ENCODE measurements at regions not wholly inside any gene's neighbourhood (a gene's known extent, or its start where the extent isn't known, plus 50 kb on each side); places are given as distances from the start of the nearest gene placed in this dataset.

- TF ChIP-seq, protein P1, sequence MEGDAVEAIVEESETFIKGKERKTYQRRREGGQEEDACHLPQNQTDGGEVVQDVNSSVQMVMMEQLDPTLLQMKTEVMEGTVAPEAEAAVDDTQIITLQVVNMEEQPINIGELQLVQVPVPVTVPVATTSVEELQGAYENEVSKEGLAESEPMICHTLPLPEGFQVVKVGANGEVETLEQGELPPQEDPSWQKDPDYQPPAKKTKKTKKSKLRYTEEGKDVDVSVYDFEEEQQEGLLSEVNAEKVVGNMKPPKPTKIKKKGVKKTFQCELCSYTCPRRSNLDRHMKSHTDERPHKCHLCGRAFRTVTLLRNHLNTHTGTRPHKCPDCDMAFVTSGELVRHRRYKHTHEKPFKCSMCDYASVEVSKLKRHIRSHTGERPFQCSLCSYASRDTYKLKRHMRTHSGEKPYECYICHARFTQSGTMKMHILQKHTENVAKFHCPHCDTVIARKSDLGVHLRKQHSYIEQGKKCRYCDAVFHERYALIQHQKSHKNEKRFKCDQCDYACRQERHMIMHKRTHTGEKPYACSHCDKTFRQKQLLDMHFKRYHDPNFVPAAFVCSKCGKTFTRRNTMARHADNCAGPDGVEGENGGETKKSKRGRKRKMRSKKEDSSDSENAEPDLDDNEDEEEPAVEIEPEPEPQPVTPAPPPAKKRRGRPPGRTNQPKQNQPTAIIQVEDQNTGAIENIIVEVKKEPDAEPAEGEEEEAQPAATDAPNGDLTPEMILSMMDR (conservative IDR thresholded peaks at IDR 0.05), result no peak
- Mint-ChIP-seq H3K27ac (no peak overlapping the region), H3K27me3 (peaks cover 5% of the 10 kb centered on the region), H3K9me3 (peaks cover 9% of the 10 kb centered on the region), H3K4me3 (no peak overlapping the region), H3K4me1 (ENCODE audit: unreplicated experiment) (peaks cover 14% of the 10 kb centered on the region), H3K36me3 (no peaks in the 10 kb centered on the region)
- no peak for DNase-seq (ENCODE audit: extremely low spot score, unreplicated experiment)
Measured at GRCh38 chr10:1942478-1942877, 205.2 kb upstream of the ADARB2 start.

DNA sequence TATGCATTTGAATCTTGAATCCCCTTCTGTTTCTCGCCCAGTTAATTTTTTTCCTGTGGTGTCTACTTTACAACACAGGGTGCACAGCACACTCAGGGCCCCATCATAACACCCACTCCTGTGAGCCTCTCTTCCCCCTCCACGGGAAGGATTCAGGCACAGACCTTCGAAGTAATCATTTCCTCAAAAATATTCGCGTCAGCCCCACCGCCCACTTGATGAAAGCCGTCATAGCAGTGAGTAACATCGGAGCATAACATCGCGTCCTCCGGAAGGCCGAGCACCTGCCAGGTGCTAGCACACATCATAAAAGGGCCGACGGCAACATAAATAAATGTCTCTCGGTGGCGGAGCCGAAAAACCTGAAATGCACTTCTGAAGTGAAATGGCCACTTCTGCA lies 201.7 kb upstream of the ADARB2 start:
- H3K27me3 Mint-ChIP-seq, result peaks cover 6% of the 10 kb centered on the region
- peaks cover 9% of the 10 kb centered on the region for H3K9me3 Mint-ChIP-seq
- H3K4me3 Mint-ChIP-seq, result no peak overlapping the region
- TF ChIP-seq, protein P1 (conservative IDR thresholded peaks at IDR 0.05), result no peak
- H3K36me3 Mint-ChIP-seq, result no peaks in the 10 kb centered on the region
- peaks cover 14% of the 10 kb centered on the region for H3K4me1 Mint-ChIP-seq (ENCODE audit: unreplicated experiment)
- no peak for DNase-seq (ENCODE audit: extremely low spot score, unreplicated experiment)
- H3K27ac Mint-ChIP-seq, result no peak overlapping the region

- Mint-ChIP-seq H3K9me3 (peaks cover 6% of the 10 kb centered on the region), H3K36me3 (no peaks in the 10 kb centered on the region), H3K4me1 (ENCODE audit: unreplicated experiment) (peaks cover 11% of the 10 kb centered on the region), H3K4me3 (no peak overlapping the region), H3K27me3 (peaks cover 5% of the 10 kb centered on the region), H3K27ac (no peak overlapping the region)
- DNase-seq (ENCODE audit: extremely low spot score, unreplicated experiment), result no peak
- TF ChIP-seq, protein P1 (conservative IDR thresholded peaks at IDR 0.05), result no peak
Measured at GRCh38 chr10:1938317-1938716, 201.0 kb upstream of the ADARB2 start.

GRCh38 chr10:1935912-1936311 lies 198.6 kb upstream of the ADARB2 start:
- Mint-ChIP-seq H3K4me3 (no peak overlapping the region), H3K36me3 (no peaks in the 10 kb centered on the region), H3K27ac (no peak overlapping the region), H3K27me3 (peaks cover 4% of the 10 kb centered on the region), H3K4me1 (ENCODE audit: unreplicated experiment) (no peaks in the 10 kb centered on the region), H3K9me3 (peaks cover 3% of the 10 kb centered on the region)
- DNase-seq (ENCODE audit: extremely low spot score, unreplicated experiment), result no peak
- TF ChIP-seq, protein P1 (conservative IDR thresholded peaks at IDR 0.05), result no peak

GRCh38 chr10:1933215-1933614 lies 195.9 kb upstream of the ADARB2 start:
- Mint-ChIP-seq H3K4me1 (ENCODE audit: unreplicated experiment) (no peaks in the 10 kb centered on the region), H3K36me3 (no peaks in the 10 kb centered on the region), H3K9me3 (no peaks in the 10 kb centered on the region), H3K4me3 (no peak overlapping the region), H3K27ac (no peak overlapping the region), H3K27me3 (peaks cover 16% of the 10 kb centered on the region)
- TF ChIP-seq, protein P1 (conservative IDR thresholded peaks at IDR 0.05), result no peak
- DNase-seq (ENCODE audit: extremely low spot score, unreplicated experiment), result no peak

DNA sequence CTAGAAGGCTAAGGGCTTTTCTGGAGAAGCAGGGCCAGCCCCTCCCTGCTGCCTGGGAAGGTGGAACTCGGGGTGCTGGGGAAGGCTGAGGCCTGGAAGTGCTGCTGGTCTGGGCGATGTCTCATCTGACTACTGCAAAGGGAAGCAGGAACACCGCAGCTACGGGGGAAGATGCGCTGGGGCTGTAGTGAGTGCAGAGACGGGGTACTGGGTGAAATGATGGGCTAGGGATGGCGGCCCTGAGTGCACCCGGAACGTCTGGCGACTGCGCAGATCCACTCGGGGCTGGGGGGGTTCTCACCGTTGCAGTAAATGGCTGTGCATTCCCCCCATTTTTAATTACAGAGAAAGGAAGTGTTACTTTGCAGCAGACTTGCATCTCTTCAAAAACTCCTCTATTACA lies 195.4 kb upstream of the ADARB2 start:
- Mint-ChIP-seq H3K27ac (no peak overlapping the region), H3K4me1 (ENCODE audit: unreplicated experiment) (no peaks in the 10 kb centered on the region), H3K36me3 (no peaks in the 10 kb centered on the region), H3K27me3 (peaks cover 16% of the 10 kb centered on the region), H3K9me3 (no peaks in the 10 kb centered on the region), H3K4me3 (no peak overlapping the region)
- TF ChIP-seq, protein P1 (conservative IDR thresholded peaks at IDR 0.05), result no peak
- no peak for DNase-seq (ENCODE audit: extremely low spot score, unreplicated experiment)
